Activated gamma-delta T cell treated with Interleukin-2 at 50 U/mL for 16 hours (primary cell): ENCODE measurements at regions not wholly inside any gene's neighbourhood (a gene's known extent, or its start where the extent isn't known, plus 50 kb on each side); places are given as distances from the start of the nearest gene placed in this dataset.

Experiments used
- DNase-seq: peaks from one replicate; pipeline ENCODE4 v3.0.0-alpha.2; 2020

DNA sequence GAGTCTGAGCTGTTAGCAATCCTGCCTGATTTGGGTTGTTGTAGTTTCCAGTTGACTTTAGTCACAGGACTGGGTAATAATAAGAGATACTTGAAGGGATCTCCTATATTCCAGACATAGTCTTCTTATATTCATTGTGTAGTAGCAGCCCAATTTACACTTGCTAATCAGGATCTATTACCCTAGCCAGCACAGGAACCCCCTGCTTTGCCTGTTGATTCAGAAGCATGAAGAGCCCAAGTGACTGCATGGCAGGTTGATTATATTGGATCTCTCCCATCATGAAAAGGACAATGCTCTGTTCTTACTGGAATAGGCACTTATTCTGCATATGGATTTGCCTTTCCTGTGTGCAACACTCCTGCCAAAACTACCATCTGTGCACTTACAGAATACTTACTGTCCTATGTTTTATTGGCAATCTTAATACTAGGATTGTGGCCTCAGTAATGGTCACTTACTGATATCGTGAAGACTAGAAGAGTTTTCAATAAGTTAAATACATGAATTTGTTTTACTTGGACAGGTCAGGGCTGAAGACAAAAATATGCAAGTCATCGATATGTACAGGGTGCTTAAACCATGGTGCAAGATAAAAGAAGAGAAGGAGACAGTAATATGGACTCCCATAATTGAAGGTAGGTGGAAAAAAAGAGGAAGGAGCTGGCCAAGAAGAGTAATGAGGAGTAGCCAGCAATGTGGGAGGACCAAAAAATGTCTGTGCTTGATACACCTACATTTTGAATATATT lies 304.1 kb downstream of the MCTP2 start:
- no peak for DNase-seq

DNA sequence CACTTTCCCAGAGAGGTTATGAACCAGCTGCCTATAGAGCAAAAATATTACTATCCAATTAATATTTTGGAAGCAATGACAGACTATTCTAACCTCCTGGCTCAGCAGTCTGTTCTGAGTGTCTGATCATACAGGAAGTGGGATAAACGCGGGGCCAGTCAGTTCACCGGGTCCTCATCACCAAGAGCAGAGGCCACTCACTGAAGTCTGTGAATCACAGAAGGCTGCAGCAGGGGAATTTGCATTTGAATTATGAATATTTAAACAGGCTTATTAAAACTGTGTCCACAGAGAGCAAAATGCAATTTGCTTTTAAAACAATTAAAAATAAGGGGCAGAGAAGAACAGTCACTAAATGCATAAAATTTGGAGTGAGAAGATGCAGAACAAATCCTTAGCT lies 305.2 kb downstream of the MCTP2 start:
- DNase-seq: no peak

DNA sequence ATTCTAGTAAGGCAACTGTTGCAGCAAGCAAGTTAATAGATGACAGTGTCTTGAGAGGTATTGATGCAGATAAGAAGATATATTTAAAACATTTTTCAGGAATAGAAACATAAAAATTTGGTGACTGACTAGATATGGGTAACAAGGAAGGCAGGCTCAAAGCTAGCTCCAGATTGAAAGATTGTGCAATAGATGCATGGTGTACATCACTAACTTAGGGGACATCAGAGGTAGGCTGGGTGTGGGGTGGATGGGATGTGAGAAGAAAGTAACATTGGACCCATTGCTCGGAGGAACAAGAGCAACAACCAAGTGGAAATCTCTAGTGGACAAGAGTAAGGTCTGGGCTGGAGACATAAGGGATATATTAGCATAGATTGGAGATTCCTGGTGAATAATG lies 306.9 kb downstream of the MCTP2 start:
- DNase-seq: no peak

DNA sequence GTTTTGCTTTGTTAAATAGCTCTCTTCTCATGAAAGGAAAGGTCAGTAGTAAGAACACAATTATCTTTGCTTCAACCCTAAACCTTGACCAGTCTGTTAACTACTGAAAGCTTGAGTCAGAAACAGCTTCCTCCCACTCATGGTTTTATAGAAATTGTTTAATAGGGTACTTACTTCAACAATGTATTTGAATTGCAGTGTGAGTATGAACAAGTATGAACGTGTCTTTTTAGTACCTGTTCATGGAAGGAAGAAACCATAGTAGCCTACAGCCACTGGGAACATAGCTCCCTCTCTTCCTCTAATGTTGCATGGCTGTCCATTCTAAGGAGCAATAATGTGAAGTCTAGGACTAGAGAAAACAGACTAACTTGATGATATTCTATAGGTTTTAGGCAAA lies 311.0 kb downstream of the MCTP2 start:
- no peak for DNase-seq

DNA sequence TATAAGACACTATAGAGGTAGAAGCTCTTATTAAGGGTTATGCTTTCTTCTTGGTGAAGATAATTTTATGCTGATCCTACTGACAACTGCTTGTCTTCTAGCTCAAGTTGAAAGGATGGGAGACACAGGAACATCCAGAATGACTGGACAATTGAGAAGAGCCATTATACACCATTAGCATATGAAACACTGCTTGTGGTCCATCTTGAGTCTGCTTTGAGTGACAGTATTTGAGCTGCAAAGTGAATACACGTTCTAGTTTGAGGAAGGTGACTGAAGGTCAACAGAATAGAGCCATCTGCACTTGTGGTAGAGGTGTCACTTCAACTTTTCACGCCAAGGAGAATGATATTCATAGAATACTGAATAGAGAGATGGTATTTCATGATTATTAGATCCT lies 315.4 kb downstream of the MCTP2 start:
- DNase-seq: no peak

- no peak for DNase-seq
These were observed 316.4 kb downstream of the MCTP2 start for GRCh38 chr15:94547711-94548110.

- DNase-seq: no peak
These were observed 324.6 kb downstream of the MCTP2 start for GRCh38 chr15:94555841-94556519.

DNA sequence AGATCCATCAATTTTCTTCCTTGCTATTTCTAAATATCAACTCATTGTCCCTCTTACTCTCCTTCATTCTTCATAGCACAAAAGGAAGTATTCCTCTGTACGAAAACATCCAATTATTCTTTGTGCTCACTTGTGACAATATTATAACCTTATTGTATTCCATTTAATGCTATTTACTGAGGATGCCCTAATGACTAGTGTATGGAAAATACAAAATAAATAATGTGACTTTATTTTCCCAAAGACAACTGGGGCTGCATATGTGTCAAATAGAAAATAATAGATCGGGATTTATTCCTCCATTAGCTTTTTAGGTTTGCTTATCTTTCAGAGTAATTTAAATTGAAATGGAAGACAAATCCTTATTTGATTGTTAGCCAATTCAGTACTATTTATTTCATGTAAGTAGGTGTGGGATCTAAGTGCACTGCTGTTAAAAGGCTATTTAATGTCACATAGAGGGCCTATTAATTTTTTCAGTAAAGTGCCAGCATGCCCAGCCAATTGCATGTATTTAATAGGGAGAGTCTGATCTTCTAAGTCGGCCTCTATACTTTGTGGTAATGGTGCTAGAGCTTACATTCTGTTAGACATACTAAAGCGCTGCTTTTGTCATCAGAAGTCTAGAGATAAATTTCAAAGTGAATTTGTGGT lies 329.8 kb downstream of the MCTP2 start:
- DNase-seq: no peak

DNA sequence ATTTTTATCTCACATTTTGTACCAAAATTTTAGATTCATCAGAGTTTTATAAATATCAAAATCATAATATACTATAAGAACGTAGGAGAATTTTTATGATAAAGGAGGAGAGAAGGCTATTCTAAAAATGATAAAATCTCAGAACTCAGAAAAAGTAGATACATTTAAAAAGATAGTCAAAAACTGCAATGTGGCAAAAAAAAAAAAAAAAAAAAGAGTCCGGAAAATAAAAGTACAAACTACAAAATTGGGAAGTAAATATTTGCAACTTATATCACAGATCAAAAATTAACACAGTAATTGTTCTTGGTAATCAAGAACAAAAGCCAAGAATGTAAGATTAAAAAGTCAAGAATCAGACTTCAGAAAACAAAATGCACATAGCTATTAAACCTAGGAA lies 332.1 kb downstream of the MCTP2 start:
- no peak for DNase-seq

DNA sequence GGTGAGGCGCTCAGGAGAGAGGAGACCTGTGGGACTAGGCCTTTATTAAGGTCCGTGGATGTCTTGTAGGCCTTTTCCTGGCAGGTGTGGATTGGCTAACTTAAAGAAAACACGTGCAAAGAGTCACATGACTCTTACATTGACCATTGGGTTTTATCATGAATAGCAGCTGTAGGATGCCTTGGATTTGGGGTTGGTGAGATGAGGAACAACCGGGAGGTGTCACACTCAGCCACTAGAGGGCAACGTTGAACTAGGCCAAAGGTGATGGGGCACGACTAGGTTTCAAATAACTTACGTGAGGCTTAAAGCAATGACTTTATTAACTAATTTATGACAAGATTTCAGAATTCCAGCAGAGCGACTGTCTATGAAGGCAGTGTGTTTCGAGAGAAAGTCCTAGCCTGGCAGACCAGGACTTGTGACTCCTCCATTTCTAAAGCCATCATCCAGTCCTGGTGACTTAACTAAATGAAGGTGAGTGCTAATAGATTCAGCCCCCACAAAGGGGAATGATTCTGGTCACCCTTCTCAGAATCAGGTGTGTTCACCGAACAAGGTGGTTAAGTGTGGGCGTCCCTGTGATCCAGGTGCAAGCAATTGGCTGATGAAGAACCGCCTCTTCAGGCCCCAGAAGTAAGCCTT lies 345.6 kb downstream of the MCTP2 start:
- DNase-seq: peak; percentile 17

GRCh38 chr15:94579286-94579685 lies 347.9 kb downstream of the MCTP2 start:
- DNase-seq: no peak

DNA sequence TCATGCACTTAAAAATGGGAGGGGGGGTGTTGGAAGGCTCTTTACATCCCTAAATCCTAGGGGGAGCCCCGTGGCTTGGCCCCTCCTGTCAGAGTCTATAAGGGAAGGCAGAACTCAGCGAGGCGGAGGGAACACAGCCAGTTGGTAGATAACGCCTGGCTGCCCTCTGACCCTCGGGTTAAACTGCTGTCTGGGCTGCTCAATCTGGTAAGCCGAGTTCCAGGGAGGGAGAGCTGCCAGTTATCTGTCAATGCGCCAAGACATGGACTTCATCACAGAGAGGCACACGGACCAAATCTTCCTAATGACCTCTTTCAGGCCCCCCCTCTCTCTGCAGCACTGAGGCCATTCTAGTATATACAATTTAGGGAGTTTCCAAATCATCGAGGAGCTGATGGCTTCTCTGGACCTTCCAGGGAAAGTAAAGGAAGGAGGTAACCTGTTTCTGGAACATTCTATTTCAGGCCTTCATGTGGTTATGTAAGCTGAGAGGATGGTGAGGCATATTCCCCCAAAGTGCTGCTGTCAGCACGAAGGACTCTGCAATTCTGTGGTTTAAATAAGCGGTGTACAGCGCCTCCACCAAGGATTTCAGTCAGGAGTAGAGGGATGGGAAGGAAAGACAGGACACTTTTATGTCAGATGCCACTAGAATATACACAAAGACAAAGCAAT lies 349.0 kb downstream of the MCTP2 start:
- DNase-seq: no peak

DNA sequence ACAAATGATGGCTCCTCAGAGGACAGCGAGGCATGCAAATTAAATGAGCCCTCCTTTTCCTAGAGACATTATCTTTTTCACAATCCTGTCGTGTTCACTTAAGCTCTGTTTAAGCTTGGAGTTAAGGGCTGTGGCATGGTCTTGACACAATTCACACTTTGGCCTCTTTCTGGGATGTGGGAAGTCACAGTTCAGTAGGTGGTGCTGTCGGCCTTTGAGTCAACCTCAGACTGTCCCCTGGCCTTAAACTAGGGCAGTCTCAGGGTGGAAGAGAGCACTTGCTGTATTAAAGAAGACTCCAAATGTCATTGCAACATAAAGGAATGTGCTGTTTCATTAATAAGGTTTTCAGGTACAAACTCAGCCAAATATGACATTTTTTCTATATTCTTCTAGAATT lies 351.0 kb downstream of the MCTP2 start:
- DNase-seq: no peak

DNA sequence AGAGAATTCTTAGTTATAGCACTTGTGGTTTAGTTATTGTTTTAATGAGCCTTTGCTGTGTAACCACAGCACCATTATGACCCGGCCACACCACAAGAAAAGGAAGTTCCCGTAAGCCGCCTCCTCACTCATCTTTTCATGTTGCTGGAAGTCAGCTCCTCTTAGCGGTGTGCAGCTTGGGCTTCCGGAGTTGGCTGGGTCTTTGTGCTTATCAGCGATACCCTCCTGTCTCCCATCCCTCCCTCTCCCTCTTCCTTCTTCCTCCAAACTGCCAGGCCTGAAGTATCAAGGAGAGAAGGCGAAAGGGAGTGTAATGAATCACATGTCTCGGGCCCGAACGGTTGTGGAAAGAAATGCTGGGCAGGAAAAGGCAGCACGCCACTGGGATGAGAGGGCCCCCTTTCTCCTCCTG lies 353.5 kb downstream of the MCTP2 start:
- DNase-seq: peak; percentile 38

DNA sequence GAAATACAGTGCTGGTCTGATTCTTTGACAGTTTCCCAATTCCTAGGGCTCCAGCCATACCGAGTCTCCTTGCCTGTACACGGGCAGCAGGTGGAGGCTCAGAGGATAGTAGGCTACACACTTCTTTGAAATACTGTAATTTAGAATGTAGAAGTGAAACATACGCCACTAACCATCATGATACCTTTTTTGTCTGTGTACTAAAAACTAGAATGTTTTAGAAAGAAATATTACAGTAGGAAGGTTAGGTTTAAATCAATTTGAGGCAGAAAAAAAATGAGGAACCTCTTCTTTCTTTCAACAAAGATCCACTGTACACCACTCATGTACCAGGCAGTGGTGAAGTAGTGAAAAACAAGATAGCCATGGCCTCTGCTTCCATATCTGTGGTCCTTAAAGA lies 354.7 kb downstream of the MCTP2 start:
- no peak for DNase-seq

GRCh38 chr15:94587113-94587512 lies 355.8 kb downstream of the MCTP2 start:
- no peak for DNase-seq

DNA sequence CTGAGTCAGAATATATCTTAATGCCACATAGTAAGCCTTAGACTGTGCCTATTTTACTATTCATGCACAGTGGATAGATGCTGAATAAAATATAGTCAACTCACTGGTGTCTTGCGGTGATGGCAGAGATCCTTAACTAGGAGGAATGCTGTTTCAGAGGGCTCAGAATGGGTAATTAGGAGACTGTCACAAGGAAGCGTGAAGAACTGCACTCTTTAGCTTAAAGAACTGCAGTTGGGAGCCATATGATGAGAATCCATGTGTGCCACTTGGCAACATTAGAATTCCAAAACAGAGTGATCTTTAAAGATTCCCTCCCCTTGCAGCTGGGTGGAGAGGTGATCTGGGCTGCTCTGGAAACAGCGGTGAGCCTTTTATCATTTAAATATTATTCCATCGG lies 357.6 kb downstream of the MCTP2 start:
- DNase-seq: no peak

- DNase-seq: no peak
These were observed 361.1 kb downstream of the MCTP2 start for GRCh38 chr15:94592495-94592894.

DNA sequence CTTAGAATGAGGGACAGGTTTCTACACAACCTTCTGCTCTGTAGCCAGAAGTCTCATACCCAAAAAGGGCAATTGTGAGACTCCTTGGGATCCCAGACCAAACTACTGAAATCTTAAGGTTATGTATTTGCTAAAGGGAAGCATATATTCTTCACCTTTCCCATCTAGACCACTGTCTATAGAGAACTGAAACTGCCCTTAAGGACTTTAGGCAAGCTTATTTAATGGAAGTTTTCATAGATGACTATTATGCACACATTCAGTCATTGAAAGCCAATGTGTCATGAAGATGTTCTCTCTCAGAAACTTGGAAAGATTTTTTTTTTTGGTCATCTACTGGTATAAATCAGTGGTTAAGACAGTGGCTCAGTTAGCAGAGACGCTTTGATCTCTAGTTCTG lies 365.3 kb downstream of the MCTP2 start:
- no peak for DNase-seq

DNA sequence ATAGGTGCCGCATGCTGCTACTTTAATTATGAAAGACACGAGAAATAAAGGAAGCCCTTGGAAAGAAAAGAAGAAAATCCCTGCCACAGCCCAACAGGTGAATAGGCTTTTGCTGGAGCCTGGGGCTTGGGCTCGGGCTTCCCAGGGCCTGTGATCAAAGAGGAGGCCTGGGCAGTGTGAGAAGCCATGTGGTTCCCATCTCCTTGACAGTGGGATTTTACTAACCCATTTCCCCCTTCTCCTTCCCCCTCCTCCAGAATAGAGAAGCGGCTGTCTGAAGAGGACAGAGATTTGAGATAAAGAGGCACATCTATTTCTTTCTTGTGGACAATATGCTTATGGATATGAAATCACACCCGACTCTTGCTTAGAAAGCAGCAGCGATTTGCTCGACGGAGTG lies 369.1 kb downstream of the MCTP2 start:
- no peak for DNase-seq

DNA sequence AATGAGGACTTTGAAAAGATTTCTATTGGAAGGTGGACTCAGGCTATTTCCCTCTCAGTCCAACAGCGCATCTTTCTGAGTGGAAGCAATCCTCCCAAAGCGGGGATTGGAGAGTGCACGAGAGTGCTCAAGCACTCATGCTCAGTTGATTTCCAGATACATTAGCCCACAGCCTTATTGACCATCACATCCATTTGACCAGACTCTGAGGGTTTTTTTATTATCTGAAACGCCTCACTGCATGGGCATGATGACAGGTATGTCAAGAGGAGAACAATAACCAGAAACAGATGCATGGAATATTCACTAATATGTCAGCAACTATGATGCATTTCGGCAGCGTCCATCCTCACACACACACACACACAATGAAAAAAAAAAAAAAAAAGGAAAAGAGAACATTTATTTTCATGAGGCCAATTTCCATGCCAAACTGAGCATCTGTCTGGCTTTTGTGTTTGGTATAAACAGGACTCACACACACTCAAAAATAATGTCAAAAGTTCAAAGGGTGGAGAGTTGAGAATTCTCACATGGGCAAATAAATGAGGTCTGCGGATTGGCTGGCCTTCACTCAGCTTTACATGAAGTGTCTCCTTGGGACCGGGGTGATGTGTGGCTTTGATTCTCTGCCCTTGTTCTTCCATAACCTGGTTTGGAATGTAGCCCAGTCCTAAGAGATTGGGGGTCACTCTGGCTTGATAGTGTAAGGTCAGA lies 371.6 kb downstream of the MCTP2 start:
- DNase-seq: no peak

GRCh38 chr15:94606286-94606685 lies 374.9 kb downstream of the MCTP2 start:
- DNase-seq: no peak
